MCF 10A (cell line): ENCODE measurements at regions not wholly inside any gene's neighbourhood (a gene's known extent, or its start where the extent isn't known, plus 50 kb on each side); places are given as distances from the start of the nearest gene placed in this dataset.

Source experiments
- BruUV-seq: library from RNA; stranded (reverse); fragments of 400-500 nt; replicated peaks from 2 replicates; lab custom pipeline; 2021; lab: Mats Ljungman, UMichigan
- CTCF ChIA-PET: fragments of 300-600 bp; sonication (Branson Sonifier 250); formaldehyde crosslinking; extraction: SDS; loops from one replicate; lab custom pipeline; 2021; ENCODE audit warnings: antibody characterized with exemption, inconsistent platforms; lab: Yijun Ruan, JAX
- POLR2A ChIA-PET: fragments of 300-600, 350-650 bp; sonication (Branson Sonifier 250); formaldehyde crosslinking; extraction: SDS; loops from one replicate; lab custom pipeline; 2020; ENCODE audit warnings: antibody characterized with exemption, inconsistent platforms; lab: Yijun Ruan, JAX
- DNase-seq: peaks from one replicate; pipeline ENCODE4 v3.0.0-alpha.2; 2018; ENCODE audit not compliant: unreplicated experiment
- H3K27ac Mint-ChIP-seq: one replicate; pipeline ENCODE4 v1.8.0; 2022; ENCODE audit warnings: mild to moderate bottlenecking, low read depth, mixed read lengths; ENCODE audit not compliant: unreplicated experiment
- H3K27me3 Mint-ChIP-seq: one replicate; pipeline ENCODE4 v1.8.0; 2022; ENCODE audit warnings: mixed read lengths; ENCODE audit not compliant: insufficient read depth, unreplicated experiment
- H3K36me3 Mint-ChIP-seq: one replicate; pipeline ENCODE4 v1.8.0; 2022; ENCODE audit warnings: mild to moderate bottlenecking, moderate library complexity, mixed read lengths; ENCODE audit not compliant: insufficient read depth, unreplicated experiment
- H3K4me1 Mint-ChIP-seq: one replicate; pipeline ENCODE4 v1.8.0; 2022; ENCODE audit warnings: mixed read lengths; ENCODE audit not compliant: insufficient read depth, unreplicated experiment
- H3K4me3 Mint-ChIP-seq: one replicate; pipeline ENCODE4 v1.8.0; 2022; ENCODE audit warnings: mild to moderate bottlenecking, moderate library complexity, mixed read lengths; ENCODE audit not compliant: unreplicated experiment
- H3K9me3 Mint-ChIP-seq: one replicate; pipeline ENCODE4 v1.8.0; 2022; ENCODE audit warnings: mixed read lengths; ENCODE audit not compliant: unreplicated experiment
- intact Hi-C: fragments of 100-400 bp; cut with micrococcal nuclease; formaldehyde crosslinking; loops from 2 replicates; pipeline ENCODE4 v1.14.1; 2022
- TF ChIP-seq, protein P1 (sequence below): fragments of 200-600 bp; IDR thresholded peaks from one replicate; pipeline ENCODE4 v1.8.0; 2022; ENCODE audit warnings: antibody characterized with exemption, mild to moderate bottlenecking; ENCODE audit not compliant: unreplicated experiment

DNA sequence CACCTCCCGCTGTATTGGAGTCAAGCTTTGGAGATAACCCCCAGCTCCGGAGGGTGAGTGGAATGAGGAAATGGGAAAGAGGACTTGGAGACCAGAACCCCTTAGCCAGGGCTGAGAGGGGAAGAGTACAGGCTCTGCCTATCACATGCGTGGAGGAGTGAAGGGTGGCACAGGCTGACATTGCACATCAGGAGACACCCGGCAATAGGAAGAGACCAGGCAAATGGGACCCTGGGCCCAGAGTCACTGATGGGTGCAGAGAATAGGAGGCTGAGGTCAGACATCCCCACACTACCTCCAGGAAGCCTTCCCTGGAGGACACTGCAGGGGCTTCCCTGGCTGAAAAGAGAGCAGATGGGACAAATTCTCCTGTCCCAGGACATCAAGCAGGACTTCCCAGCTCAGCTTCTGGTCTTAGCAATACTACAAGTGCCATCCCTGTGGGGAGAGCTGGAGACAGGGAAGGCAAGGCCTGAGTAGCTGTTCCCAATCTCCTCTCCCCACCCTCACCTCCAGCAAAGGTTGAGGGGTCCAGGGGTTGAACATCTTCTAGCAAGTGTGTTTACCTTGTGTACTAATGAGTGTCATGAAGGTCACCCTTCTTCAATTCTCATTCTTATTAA, 160.7 kb downstream of the BUD13 start:
- Mint-ChIP-seq H3K4me3 (no peak overlapping the region), H3K27ac (no peak overlapping the region), H3K4me1 (no peaks in the 10 kb centered on the region), H3K9me3 (no peaks in the 10 kb centered on the region), H3K36me3 (no peaks in the 10 kb centered on the region), H3K27me3 (peaks cover 9% of the 10 kb centered on the region)
- no peak for DNase-seq
- BruUV-seq: no TSS peak
- intact Hi-C loops: no loop called here
- TF ChIP-seq, protein P1, sequence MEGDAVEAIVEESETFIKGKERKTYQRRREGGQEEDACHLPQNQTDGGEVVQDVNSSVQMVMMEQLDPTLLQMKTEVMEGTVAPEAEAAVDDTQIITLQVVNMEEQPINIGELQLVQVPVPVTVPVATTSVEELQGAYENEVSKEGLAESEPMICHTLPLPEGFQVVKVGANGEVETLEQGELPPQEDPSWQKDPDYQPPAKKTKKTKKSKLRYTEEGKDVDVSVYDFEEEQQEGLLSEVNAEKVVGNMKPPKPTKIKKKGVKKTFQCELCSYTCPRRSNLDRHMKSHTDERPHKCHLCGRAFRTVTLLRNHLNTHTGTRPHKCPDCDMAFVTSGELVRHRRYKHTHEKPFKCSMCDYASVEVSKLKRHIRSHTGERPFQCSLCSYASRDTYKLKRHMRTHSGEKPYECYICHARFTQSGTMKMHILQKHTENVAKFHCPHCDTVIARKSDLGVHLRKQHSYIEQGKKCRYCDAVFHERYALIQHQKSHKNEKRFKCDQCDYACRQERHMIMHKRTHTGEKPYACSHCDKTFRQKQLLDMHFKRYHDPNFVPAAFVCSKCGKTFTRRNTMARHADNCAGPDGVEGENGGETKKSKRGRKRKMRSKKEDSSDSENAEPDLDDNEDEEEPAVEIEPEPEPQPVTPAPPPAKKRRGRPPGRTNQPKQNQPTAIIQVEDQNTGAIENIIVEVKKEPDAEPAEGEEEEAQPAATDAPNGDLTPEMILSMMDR: no peak
- CTCF ChIA-PET: interaction anchor here (0.6 to 1.5 kb wide), 3 partner anchors 39 to 189 kb away, joined by 3 read pairs; no protein-coding TSS in a partner anchor
- POLR2A ChIA-PET: no interaction called here

DNA sequence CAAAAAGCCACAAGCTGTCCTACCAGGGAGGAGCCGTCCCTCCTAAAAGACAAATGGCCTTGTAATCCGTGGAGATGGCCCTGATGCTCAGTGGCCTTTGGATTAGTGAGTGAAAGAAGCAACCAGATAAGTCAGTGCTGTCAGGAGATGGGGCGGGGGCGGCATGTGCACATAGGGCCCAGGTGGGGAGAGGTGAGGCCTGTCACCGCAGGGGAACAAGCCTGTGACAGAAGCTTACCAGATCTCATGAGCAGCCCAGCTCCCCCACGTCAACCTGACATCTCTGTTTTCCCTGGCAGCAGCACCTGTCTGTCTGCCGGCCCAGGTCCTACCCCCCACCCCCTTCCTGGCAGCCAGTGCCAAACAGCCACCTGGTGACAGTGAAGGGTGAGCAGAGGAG, 162.6 kb downstream of the BUD13 start:
- ChIA-PET CTCF (no interaction called here), POLR2A (no interaction called here)
- intact Hi-C loops: no loop called here
- no peak overlapping the region for H3K27ac Mint-ChIP-seq
- H3K4me1 Mint-ChIP-seq: no peaks in the 10 kb centered on the region
- TF ChIP-seq, protein P1: no peak
- H3K4me3 Mint-ChIP-seq: no peak overlapping the region
- no TSS peak for BruUV-seq
- H3K36me3 Mint-ChIP-seq: no peaks in the 10 kb centered on the region
- H3K27me3 Mint-ChIP-seq: no peaks in the 10 kb centered on the region
- no peak for DNase-seq
- no peaks in the 10 kb centered on the region for H3K9me3 Mint-ChIP-seq

DNA sequence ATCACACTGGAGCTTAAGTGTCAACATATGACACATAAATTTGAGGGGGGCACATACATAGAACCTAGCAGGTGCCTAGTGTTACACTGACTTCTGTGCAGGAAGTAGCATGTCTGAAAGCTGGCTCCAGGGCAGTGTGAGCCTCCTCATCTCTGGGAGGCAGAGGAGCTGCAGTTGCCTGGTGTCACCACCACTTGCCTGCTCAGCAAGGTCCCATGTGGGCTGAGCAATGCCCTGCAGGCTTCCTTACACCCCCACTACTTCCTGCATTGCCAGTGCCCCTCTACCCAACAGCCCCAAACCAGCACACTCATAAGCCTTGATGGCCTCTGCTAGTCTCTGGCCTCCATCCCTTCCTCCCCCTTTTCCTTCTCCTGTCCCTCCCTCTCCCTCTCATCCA, 165.8 kb downstream of the BUD13 start:
- H3K36me3 Mint-ChIP-seq: peaks cover 5% of the 10 kb centered on the region
- TF ChIP-seq, protein P1: no peak
- H3K9me3 Mint-ChIP-seq: no peaks in the 10 kb centered on the region
- H3K27me3 Mint-ChIP-seq: no peaks in the 10 kb centered on the region
- no TSS peak for BruUV-seq
- no peak overlapping the region for H3K4me3 Mint-ChIP-seq
- intact Hi-C loops: no loop called here
- no peaks in the 10 kb centered on the region for H3K4me1 Mint-ChIP-seq
- CTCF ChIA-PET: interaction anchor here (0.6 kb wide), 3 partner anchors 152 to 1231 kb away, joined by 3 to 4 read pairs (median 3); no protein-coding TSS in a partner anchor
- no peak for DNase-seq
- POLR2A ChIA-PET: no interaction called here
- no peak overlapping the region for H3K27ac Mint-ChIP-seq

DNA sequence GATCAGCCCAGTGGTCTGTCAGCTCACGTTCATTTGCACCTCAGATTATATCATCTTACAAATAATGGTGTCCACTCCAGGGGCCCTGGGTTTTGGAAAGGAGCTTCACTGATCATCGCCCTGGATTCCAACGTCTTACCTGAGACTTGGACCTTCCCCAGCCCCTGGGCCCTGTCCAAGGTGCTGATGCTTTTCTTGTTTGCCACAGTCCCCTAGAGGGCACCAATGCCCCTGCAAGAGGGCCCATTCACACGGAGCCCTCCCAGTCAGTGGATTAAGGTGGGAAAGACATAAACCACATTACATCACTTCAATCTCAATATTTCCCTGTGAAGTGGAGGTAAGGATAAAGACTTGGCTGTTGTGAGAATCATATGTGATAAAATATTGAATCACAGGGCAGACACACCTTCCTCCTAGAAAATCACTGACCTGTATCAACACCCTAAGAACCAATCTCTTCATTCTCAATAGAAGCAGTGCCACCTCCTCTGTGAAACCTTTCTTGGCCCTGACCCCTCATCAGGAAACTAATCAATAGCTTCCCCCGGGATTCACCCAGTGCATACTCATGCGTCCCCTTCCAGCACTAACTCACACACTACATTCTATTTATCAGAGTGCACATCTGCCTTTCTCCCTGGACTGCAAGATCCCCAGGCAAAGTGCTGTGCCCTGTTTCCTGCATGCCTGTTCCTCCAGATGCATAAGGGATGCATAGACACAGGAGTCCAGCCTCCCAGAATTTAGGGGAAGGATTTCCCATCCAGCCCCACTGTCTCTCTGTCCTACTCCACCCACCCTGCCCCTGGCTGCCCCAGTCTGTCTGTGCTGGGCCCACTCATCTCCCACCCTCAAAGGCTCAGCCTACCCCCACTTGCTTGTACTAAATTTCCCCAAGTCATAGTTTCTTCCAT, 167.0 kb downstream of the BUD13 start:
- Mint-ChIP-seq H3K4me1 (no peaks in the 10 kb centered on the region), H3K9me3 (no peaks in the 10 kb centered on the region), H3K4me3 (no peak overlapping the region), H3K27me3 (no peaks in the 10 kb centered on the region), H3K27ac (no peak overlapping the region), H3K36me3 (peaks cover 5% of the 10 kb centered on the region)
- no TSS peak for BruUV-seq
- intact Hi-C loops: no loop called here
- POLR2A ChIA-PET: no interaction called here
- DNase-seq: peak; percentile 71
- TF ChIP-seq, protein P1: peak; percentile 16
- CTCF ChIA-PET: interaction anchor here (0.6 to 1.0 kb wide), 4 partner anchors 71 to 1089 kb away, joined by 3 to 4 read pairs (median 3); no protein-coding TSS in a partner anchor
